Mammary epithelial cell (primary cell): ENCODE measurements at regions not wholly inside any gene's neighbourhood (a gene's known extent, or its start where the extent isn't known, plus 50 kb on each side); places are given as distances from the start of the nearest gene placed in this dataset.

ENCODE experiments used
- EZH2 ChIP-seq: IDR thresholded peaks from 2 replicates; pipeline ENCODE4 v1.6.1; 2012; ENCODE audit warnings: low read length, inconsistent platforms, borderline replicate concordance
- TF ChIP-seq, protein P1 (sequence below), 2 donors: IDR thresholded peaks in 1 of 2; conservative IDR thresholded peaks in 1 of 2; 2 replicates each; pipeline ENCODE4 v1.5.1; 2011 to 2012; ENCODE audit warnings: inconsistent platforms in 2 of 2, low read length in 2 of 2, mild to moderate bottlenecking in 2 of 2, control low read depth in 1 of 2, low read depth in 1 of 2; ENCODE audit not compliant: insufficient read depth in 1 of 2; ENCODE audit errors: extremely low read depth in 1 of 2

DNA sequence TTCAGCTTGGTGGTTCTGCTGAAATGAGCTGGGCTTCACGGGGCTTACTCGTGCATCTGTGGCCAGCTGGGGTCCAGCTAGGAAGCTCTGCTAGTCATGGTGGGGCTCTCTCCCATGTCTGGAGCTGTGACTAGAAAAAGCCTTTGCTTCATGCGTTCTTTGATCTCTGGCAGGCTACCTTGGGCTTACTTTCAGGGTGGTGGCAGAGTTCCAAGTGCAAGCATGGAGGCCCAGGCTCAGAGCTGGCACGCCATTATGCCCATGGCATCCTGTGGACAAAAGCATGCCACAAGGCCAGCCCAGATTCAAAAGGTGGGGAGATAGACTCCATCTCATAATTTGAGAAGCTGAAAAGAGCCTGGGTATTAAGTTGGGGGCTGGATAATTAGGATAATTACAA is 55.4 kb upstream of the GBA3 start:
- TF ChIP-seq, protein P1, sequence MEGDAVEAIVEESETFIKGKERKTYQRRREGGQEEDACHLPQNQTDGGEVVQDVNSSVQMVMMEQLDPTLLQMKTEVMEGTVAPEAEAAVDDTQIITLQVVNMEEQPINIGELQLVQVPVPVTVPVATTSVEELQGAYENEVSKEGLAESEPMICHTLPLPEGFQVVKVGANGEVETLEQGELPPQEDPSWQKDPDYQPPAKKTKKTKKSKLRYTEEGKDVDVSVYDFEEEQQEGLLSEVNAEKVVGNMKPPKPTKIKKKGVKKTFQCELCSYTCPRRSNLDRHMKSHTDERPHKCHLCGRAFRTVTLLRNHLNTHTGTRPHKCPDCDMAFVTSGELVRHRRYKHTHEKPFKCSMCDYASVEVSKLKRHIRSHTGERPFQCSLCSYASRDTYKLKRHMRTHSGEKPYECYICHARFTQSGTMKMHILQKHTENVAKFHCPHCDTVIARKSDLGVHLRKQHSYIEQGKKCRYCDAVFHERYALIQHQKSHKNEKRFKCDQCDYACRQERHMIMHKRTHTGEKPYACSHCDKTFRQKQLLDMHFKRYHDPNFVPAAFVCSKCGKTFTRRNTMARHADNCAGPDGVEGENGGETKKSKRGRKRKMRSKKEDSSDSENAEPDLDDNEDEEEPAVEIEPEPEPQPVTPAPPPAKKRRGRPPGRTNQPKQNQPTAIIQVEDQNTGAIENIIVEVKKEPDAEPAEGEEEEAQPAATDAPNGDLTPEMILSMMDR (conservative IDR thresholded peaks at IDR 0.05 in 1 of 2, IDR thresholded peaks at IDR 0.05 in 1 of 2; ENCODE audit: extremely low read depth in 1 of 2, insufficient read depth in 1 of 2, low read depth in 1 of 2, low read length in 2 of 2), result no peak
- no peak for TF ChIP-seq EZH2
